Tibial nerve (tissue), 4 donors: ENCODE measurements at regions not wholly inside any gene's neighbourhood (a gene's known extent, or its start where the extent isn't known, plus 50 kb on each side); places are given as distances from the start of the nearest gene placed in this dataset.

Experiments used
- EP300 ChIP-seq, 2 donors: sonication (generic); formaldehyde crosslinking; IDR thresholded peaks; one replicate each; pipeline ENCODE4 v1.6.1; 2017; ENCODE audit warnings: antibody characterized with exemption in 2 of 2, mild to moderate bottlenecking in 1 of 2
- POLR2A ChIP-seq, 2 donors: fragments of 450-650 bp; IDR thresholded peaks; one replicate each; pipeline ENCODE4 v1.6.1; 2017; ENCODE audit warnings: antibody characterized with exemption in 2 of 2, mild to moderate bottlenecking in 2 of 2, moderate library complexity in 2 of 2
- TF ChIP-seq, protein P1 (sequence below), 5 experiments: fragments of 200-600 bp in 3 of 5; fragments of 450-650 bp in 2 of 5; sonication (generic) in 3 of 5; IDR thresholded peaks; one replicate each; pipeline ENCODE4 v1.5.1; 2016 to 2019; ENCODE audit warnings: antibody characterized with exemption in 5 of 5, mild to moderate bottlenecking in 3 of 5, moderate library complexity in 2 of 5

DNA sequence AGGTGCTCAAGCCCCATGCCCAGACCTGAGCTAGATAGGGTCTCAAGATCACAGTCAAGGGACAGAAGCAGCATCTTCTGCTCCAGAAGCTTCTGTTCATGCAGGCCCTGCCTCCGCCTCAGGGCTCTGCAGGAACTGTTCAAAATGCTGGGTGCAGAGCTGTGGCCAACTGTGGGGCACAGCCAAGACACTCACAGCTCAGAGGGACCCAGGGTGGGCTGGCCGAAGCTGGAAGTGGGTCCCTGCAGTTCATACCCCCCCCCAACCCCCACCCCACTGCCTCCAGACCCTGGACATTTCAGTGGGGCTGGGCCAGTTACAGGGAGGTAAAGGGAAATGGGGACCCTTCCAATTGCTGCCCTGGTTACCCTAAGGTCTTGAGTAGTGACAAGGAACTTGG, 129.0 kb downstream of the CRYBB2 start:
- TF ChIP-seq, protein P1, sequence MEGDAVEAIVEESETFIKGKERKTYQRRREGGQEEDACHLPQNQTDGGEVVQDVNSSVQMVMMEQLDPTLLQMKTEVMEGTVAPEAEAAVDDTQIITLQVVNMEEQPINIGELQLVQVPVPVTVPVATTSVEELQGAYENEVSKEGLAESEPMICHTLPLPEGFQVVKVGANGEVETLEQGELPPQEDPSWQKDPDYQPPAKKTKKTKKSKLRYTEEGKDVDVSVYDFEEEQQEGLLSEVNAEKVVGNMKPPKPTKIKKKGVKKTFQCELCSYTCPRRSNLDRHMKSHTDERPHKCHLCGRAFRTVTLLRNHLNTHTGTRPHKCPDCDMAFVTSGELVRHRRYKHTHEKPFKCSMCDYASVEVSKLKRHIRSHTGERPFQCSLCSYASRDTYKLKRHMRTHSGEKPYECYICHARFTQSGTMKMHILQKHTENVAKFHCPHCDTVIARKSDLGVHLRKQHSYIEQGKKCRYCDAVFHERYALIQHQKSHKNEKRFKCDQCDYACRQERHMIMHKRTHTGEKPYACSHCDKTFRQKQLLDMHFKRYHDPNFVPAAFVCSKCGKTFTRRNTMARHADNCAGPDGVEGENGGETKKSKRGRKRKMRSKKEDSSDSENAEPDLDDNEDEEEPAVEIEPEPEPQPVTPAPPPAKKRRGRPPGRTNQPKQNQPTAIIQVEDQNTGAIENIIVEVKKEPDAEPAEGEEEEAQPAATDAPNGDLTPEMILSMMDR (IDR thresholded peaks at IDR 0.05): no peak
- TF ChIP-seq POLR2A (IDR thresholded peaks at IDR 0.05) (no peak), EP300 (IDR thresholded peaks at IDR 0.05) (no peak)
